Thymus (tissue), 11 donors: ENCODE measurements at regions not wholly inside any gene's neighbourhood (a gene's known extent, or its start where the extent isn't known, plus 50 kb on each side); places are given as distances from the start of the nearest gene placed in this dataset.

ENCODE experiments used
- DNase-seq, 9 donors: peaks; one replicate each; pipeline ENCODE4 v3.0.0-alpha.2; 2013; ENCODE audit warnings: low spot score in 9 of 9, low read depth in 6 of 9, missing footprints in 1 of 9
- H3K27ac ChIP-seq, 2 donors: one replicate each; pipeline ENCODE4 v1.5.1; 2013; ENCODE audit warnings: control low read depth in 1 of 2, low read depth in 1 of 2, low read length in 1 of 2, mild to moderate bottlenecking in 1 of 2, moderate library complexity in 1 of 2
- H3K27me3 ChIP-seq, 2 donors: one replicate each; pipeline ENCODE4 v1.5.1; 2013; ENCODE audit warnings: low read length in 1 of 2; ENCODE audit not compliant: control insufficient read depth in 2 of 2, insufficient read depth in 1 of 2
- H3K36me3 ChIP-seq, 2 donors: one replicate each; pipeline ENCODE4 v1.5.1; 2013; ENCODE audit warnings: low read length in 1 of 2, mild to moderate bottlenecking in 1 of 2, moderate library complexity in 1 of 2; ENCODE audit not compliant: control insufficient read depth in 2 of 2, insufficient read depth in 2 of 2
- H3K4me1 ChIP-seq, 2 donors: one replicate each; pipeline ENCODE4 v1.5.1; 2013; ENCODE audit warnings: low read length in 2 of 2; ENCODE audit not compliant: control insufficient read depth in 2 of 2, insufficient read depth in 2 of 2
- H3K4me3 ChIP-seq, 2 donors: one replicate each; pipeline ENCODE4 v1.5.1; 2013; ENCODE audit warnings: low read length in 2 of 2, control low read depth in 1 of 2, mild to moderate bottlenecking in 1 of 2
- H3K9me3 ChIP-seq, 2 donors: one replicate each; pipeline ENCODE4 v1.5.1; 2013; ENCODE audit warnings: low read length in 1 of 2, mild to moderate bottlenecking in 1 of 2; ENCODE audit not compliant: control insufficient read depth in 2 of 2, insufficient read depth in 1 of 2
- WGBS: extraction: QIAGEN DNeasy Blood & Tissue Kit; methylation state at CpG from one replicate; pipeline ENCODE4 v1.1.7; 2013; 5-methylcytosine and 5-hydroxymethylcytosine counted together
- donor health status: healthy.

DNA sequence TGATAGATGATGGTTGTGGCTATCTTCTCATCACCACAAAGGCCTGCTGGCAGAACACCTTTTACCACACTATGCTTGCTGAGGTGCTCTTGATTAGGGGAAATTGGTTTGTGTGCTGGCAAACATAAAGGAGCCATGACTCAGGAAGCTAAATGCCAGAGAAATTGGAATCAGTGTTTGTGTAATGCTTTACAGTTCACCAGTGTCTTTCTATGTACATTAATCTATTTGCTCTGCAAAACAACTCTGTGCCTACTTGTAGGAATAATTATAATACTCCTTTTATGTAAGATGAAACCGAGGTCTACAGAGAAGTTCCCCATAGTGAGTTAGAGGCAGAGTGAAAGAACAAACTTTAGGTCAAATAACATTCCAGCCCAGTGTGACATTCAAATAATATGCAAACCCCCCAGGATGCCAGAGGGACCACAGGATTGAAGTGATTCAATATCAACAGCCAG, 390.5 kb upstream of the HTR2A start:
- H3K9me3 ChIP-seq, result no peaks in the 10 kb centered on the region
- no peaks in the 10 kb centered on the region for H3K4me1 ChIP-seq
- DNase-seq, result no peak
- no peaks in the 10 kb centered on the region for H3K36me3 ChIP-seq
- no peak overlapping the region for H3K4me3 ChIP-seq
- no peak overlapping the region for H3K27ac ChIP-seq
- H3K27me3 ChIP-seq, result no peaks in the 10 kb centered on the region
- WGBS, result 88% methylated on average over 1 of the region's 1 CpG

DNA sequence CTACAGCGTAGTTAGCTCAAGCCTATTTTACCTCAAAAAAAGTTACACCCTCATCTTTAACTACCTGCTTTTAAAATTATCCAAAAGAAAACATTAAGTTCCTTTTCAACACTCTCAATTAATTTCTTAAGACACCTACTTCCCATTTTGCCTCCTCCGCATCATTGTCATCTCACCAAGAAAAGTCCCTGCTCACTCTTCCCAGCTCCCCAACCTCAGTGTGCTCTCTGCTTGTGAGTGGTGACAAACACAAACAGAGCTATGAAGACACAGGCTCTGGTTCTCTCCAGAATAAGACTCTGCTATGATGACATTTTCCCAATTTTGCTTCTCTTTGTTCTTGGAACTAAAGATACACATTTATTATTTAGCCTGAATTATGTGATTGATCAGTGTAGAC, 385.1 kb upstream of the HTR2A start:
- Histone ChIP-seq H3K4me1 (no peaks in the 10 kb centered on the region), H3K9me3 (no peaks in the 10 kb centered on the region), H3K36me3 (no peaks in the 10 kb centered on the region), H3K27me3 (no peaks in the 10 kb centered on the region), H3K27ac (no peak overlapping the region), H3K4me3 (no peak overlapping the region)
- WGBS, result 98% methylated on average over 2 of the region's 2 CpGs
- DNase-seq, result no peak

GRCh38 chr13:47279920-47280319, 383.1 kb upstream of the HTR2A start:
- DNase-seq, result no peak
- 95% methylated on average over 1 of the region's 1 CpG for WGBS
- no peaks in the 10 kb centered on the region for H3K9me3 ChIP-seq
- H3K27me3 ChIP-seq, result no peaks in the 10 kb centered on the region
- H3K4me3 ChIP-seq, result no peak overlapping the region
- H3K27ac ChIP-seq, result no peak overlapping the region
- H3K4me1 ChIP-seq, result no peaks in the 10 kb centered on the region
- no peaks in the 10 kb centered on the region for H3K36me3 ChIP-seq

- Histone ChIP-seq H3K27me3 (no peaks in the 10 kb centered on the region), H3K4me1 (no peaks in the 10 kb centered on the region), H3K4me3 (no peak overlapping the region), H3K9me3 (no peaks in the 10 kb centered on the region), H3K27ac (no peak overlapping the region), H3K36me3 (no peaks in the 10 kb centered on the region)
- 98% methylated on average over 1 of the region's 1 CpG for WGBS
- no peak for DNase-seq
Observed at GRCh38 chr13:47277774-47278173, 380.9 kb upstream of the HTR2A start.

DNA sequence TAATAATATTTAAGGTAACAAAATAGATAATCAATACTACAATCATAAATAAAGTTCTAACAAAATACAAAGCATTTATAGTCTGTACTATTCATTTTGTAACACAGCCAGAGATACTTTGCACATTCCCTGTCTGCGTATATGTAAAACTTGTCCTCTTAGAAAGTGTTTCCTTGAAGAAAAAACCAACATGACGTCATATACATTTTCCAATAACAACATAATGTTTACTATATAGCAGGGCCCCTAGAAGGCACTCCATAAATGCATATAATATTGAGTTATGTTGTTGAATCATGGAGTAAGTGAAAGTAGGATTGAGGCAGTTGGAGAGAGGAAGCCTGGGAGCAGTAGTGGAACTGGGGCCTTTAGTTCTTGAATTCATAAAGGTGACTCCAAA, 371.4 kb upstream of the HTR2A start:
- Histone ChIP-seq H3K4me3 (no peak overlapping the region), H3K9me3 (no peaks in the 10 kb centered on the region), H3K4me1 (no peaks in the 10 kb centered on the region), H3K27ac (no peak overlapping the region), H3K36me3 (no peaks in the 10 kb centered on the region), H3K27me3 (no peaks in the 10 kb centered on the region)
- WGBS, result 72% methylated on average over 2 of the region's 2 CpGs
- DNase-seq, result no peak

DNA sequence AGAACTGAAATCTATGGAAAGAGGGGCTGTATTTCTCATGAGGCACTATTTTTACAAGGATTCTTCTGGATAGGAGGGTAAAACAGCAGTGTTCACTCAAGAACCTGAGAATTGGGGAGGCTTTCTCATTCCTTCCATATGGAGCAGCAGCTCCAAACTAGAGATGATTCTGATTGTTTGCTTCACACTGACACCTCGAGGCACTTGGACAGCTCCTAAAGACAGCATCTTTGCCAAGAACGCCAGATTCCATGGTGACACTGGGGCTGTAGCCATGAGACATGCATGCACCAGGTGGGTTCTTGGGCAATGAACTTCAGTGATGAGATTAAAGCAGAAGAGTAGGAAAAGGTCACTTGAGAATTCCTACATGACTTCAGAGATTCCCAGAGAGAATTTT, 361.5 kb upstream of the HTR2A start:
- 90% methylated on average over 2 of the region's 2 CpGs for WGBS
- H3K9me3 ChIP-seq, result peaks cover 0 to 2% of the 10 kb centered on the region in 2 donors
- no peaks in the 10 kb centered on the region for H3K36me3 ChIP-seq
- no peaks in the 10 kb centered on the region for H3K27me3 ChIP-seq
- no peak overlapping the region for H3K4me3 ChIP-seq
- no peaks in the 10 kb centered on the region for H3K4me1 ChIP-seq
- DNase-seq, result no peak
- H3K27ac ChIP-seq, result no peak overlapping the region

GRCh38 chr13:47256618-47257017, 359.8 kb upstream of the HTR2A start:
- no peaks in the 10 kb centered on the region for H3K36me3 ChIP-seq
- no peaks in the 10 kb centered on the region for H3K4me1 ChIP-seq
- 92% methylated on average over 1 of the region's 1 CpG for WGBS
- no peak overlapping the region for H3K27ac ChIP-seq
- no peak overlapping the region for H3K4me3 ChIP-seq
- no peaks in the 10 kb centered on the region for H3K27me3 ChIP-seq
- peaks cover 0 to 2% of the 10 kb centered on the region in 2 donors for H3K9me3 ChIP-seq
- no peak for DNase-seq

DNA sequence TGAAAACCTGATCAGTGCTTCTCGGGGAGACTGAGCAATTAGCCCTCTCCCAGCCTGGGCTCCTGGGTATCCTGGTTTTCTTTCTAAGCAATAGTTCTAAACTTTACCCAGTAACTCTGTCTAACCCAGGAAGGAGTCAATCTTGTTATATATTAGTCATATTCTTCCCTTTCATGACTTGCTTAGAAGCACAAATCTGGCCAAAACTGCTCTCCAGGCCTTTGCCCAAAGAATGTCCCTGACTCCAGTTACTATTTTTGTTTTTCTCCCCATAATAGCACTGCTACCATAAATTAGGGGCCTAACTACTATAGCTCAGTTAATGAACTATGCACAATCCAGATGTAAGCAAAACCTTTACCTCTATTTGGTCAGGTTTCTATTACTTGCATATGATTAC, 355.8 kb upstream of the HTR2A start:
- Histone ChIP-seq H3K27ac (no peak overlapping the region), H3K9me3 (no peaks in the 10 kb centered on the region), H3K4me1 (no peaks in the 10 kb centered on the region), H3K27me3 (no peaks in the 10 kb centered on the region), H3K4me3 (no peak overlapping the region), H3K36me3 (no peaks in the 10 kb centered on the region)
- WGBS, result 100% methylated on average over 1 of the region's 1 CpG
- no peak for DNase-seq

DNA sequence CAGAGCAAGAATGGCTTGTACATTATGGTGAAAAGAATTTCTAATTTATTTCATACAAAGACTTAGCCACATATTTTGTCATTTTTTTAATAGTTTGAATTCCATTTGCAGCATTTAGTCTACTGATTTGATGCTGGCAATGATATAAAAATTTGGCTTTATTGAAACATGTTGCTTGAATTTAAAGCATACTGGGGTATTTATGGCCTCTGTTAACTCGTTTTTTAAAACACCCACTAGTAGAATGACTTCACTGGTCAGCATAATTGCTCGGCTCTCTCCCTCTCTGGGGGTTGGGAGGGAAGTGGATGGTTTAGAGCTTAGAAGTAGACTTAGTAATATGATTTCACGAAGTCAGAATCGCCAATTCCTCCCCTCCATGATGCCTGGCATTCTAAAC, 354.9 kb upstream of the HTR2A start:
- no peak overlapping the region for H3K4me3 ChIP-seq
- H3K9me3 ChIP-seq, result no peaks in the 10 kb centered on the region
- no peak for DNase-seq
- no peak overlapping the region for H3K27ac ChIP-seq
- no peaks in the 10 kb centered on the region for H3K36me3 ChIP-seq
- no peaks in the 10 kb centered on the region for H3K4me1 ChIP-seq
- H3K27me3 ChIP-seq, result no peaks in the 10 kb centered on the region
- WGBS, result 89% methylated on average over 4 of the region's 4 CpGs

DNA sequence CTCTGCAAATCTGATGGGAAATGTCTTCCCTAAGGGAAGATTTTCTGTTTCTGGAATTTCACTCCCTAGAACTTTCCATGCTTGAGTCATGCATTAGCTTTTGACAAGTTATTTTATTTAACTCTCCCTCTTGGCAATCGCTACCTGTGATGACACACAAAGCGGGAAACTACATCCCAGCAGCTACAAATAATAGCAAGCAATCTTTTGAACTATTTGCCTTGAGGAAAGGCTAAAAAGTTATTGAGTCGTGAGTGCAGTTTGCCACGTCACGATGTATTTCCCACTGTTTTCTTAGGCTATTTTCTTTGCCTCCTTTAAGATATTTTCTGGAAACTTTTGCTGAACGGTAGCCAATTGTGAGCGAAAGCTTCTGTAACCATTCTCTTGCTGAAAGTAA, 353.3 kb upstream of the HTR2A start:
- Histone ChIP-seq H3K4me1 (no peaks in the 10 kb centered on the region), H3K27ac (no peak overlapping the region), H3K27me3 (no peaks in the 10 kb centered on the region), H3K9me3 (no peaks in the 10 kb centered on the region), H3K4me3 (no peak overlapping the region), H3K36me3 (no peaks in the 10 kb centered on the region)
- WGBS, result 96% methylated on average over 7 of the region's 7 CpGs
- no peak for DNase-seq
